Transverse colon (tissue), 4 donors: ENCODE measurements at regions not wholly inside any gene's neighbourhood (a gene's known extent, or its start where the extent isn't known, plus 50 kb on each side); places are given as distances from the start of the nearest gene placed in this dataset.

ENCODE experiments used
- DNase-seq: peaks from one replicate; pipeline ENCODE4 v3.0.0-alpha.2; 2019
- H3K27ac ChIP-seq, 4 donors: fragments of 200-600 bp; sonication (generic); 2 replicates each; pipeline ENCODE4 v1.5.1; 2016 to 2018; ENCODE audit warnings: inconsistent platforms in 4 of 4
- H3K27me3 ChIP-seq: fragments of 200-600 bp; sonication (generic); 2 replicates; pipeline ENCODE4 v1.5.1; 2017; ENCODE audit warnings: inconsistent platforms
- H3K36me3 ChIP-seq, 4 donors: fragments of 200-600 bp; sonication (generic); 2 replicates each; pipeline ENCODE4 v1.5.1; 2017 to 2019; ENCODE audit warnings: inconsistent platforms in 4 of 4
- H3K4me1 ChIP-seq, 4 donors: fragments of 200-600 bp; sonication (generic); 2 replicates each; pipeline ENCODE4 v1.5.1; 2017 to 2020; ENCODE audit warnings: inconsistent platforms in 4 of 4
- H3K4me3 ChIP-seq, 4 donors: fragments of 200-600 bp; sonication (generic); 1 replicate in 1 of 4; 2 replicates in 3 of 4; pipeline versions ENCODE4 v1.5.1 to v1.6.1; 2017 to 2019; ENCODE audit warnings: inconsistent platforms in 4 of 4
- H3K9me3 ChIP-seq, 2 donors: fragments of 200-600 bp; sonication (generic); 2 replicates each; pipeline ENCODE4 v1.5.1; 2017 to 2019; ENCODE audit warnings: inconsistent platforms in 2 of 2
- CTCF ChIP-seq, 5 experiments: fragments of 200-600 bp in 3 of 5; fragments of 450-650 bp in 2 of 5; sonication (generic) in 3 of 5; IDR thresholded peaks; 1 replicate in 2 of 5; 2 replicates in 3 of 5; pipeline ENCODE4 v1.5.1; 2016 to 2017; ENCODE audit warnings: antibody characterized with exemption in 5 of 5, inconsistent platforms in 3 of 5, mild to moderate bottlenecking in 2 of 5, moderate library complexity in 1 of 5
- EP300 ChIP-seq: sonication (generic); formaldehyde crosslinking; IDR thresholded peaks from one replicate; pipeline ENCODE4 v1.6.1; 2017; ENCODE audit warnings: antibody characterized with exemption, low read depth
- POLR2A ChIP-seq: fragments of 450-650 bp; IDR thresholded peaks from one replicate; pipeline ENCODE4 v1.6.1; 2016; ENCODE audit warnings: antibody characterized with exemption, mild to moderate bottlenecking, moderate library complexity
- POLR2AphosphoS5 ChIP-seq, 3 donors: sonication (generic); formaldehyde crosslinking; IDR thresholded peaks; one replicate each; pipeline ENCODE4 v1.6.1; 2016; ENCODE audit warnings: antibody characterized with exemption in 3 of 3
- whole genome bisulfite sequencing, 2 donors: methylation state at CpG; one replicate each; pipeline ENCODE4 v1.1.5; 2018; ENCODE audit warnings: low coverage in 1 of 2; 5-methylcytosine and 5-hydroxymethylcytosine counted together
- in situ Hi-C, 4 donors: fragments of 200-750 bp; cut with MboI; loops; one replicate each; pipeline versions ENCODE4 v1.15.0 to v1.15.1; 2017; ENCODE audit warnings: low sequenced_read_pairs in 3 of 4, low pct_ligation_motif_present in 1 of 4, low pct_unique_long_range_greater_than_20kb in 1 of 4
- intact Hi-C: fragments of 100-400 bp; cut with DNase I; formaldehyde crosslinking; loops from one replicate; pipeline ENCODE4 v1.15.1; 2023; ENCODE audit warnings: low total_unique reads

- no peaks in the 10 kb centered on the region for H3K27me3 ChIP-seq
- DNase-seq, result no peak
- in situ Hi-C loops (no loop called here), intact Hi-C loops (no loop called here)
- no peaks in the 10 kb centered on the region for H3K9me3 ChIP-seq
- no peaks in the 10 kb centered on the region for H3K36me3 ChIP-seq
- 54% methylated on average over 3 of the region's 3 CpGs; no CpG with 5 or more reads in 1 of the 2 donors for WGBS, 2 donors
- TF ChIP-seq POLR2A (no peak), EP300 (no peak), POLR2AphosphoS5 (IDR thresholded peaks at IDR 0.05) (no peak), CTCF (IDR thresholded peaks at IDR 0.05) (no peak)
- H3K4me1 ChIP-seq, result no peaks in the 10 kb centered on the region
- H3K27ac ChIP-seq, result no peak overlapping the region
- H3K4me3 ChIP-seq, result no peak overlapping the region
Measured at GRCh38 chr12:24649209-24649608, 299.7 kb downstream of the BCAT1 start.

GRCh38 chr12:24645254-24645653 is 303.6 kb downstream of the BCAT1 start:
- TF ChIP-seq EP300 (no peak), CTCF (IDR thresholded peaks at IDR 0.05) (no peak), POLR2A (no peak), POLR2AphosphoS5 (IDR thresholded peaks at IDR 0.05) (no peak)
- H3K4me3 ChIP-seq, result no peak overlapping the region
- intact Hi-C loops (no loop called here), in situ Hi-C loops (no loop called here)
- DNase-seq, result no peak
- no peak overlapping the region for H3K27ac ChIP-seq
- no peaks in the 10 kb centered on the region for H3K4me1 ChIP-seq
- H3K27me3 ChIP-seq, result no peaks in the 10 kb centered on the region
- H3K9me3 ChIP-seq, result no peaks in the 10 kb centered on the region
- H3K36me3 ChIP-seq, result no peaks in the 10 kb centered on the region
- 82 to 88% methylated on average over 1 of the region's 1 CpG for WGBS, 2 donors

- no peaks in the 10 kb centered on the region for H3K4me1 ChIP-seq
- no peak for TF ChIP-seq CTCF (IDR thresholded peaks at IDR 0.05)
- no peak for TF ChIP-seq POLR2AphosphoS5 (IDR thresholded peaks at IDR 0.05)
- TF ChIP-seq EP300, result no peak
- no peak for TF ChIP-seq POLR2A
- DNase-seq, result no peak
- 57 to 67% methylated on average over 4 of the region's 4 CpGs for WGBS, 2 donors
- H3K27ac ChIP-seq, result no peak overlapping the region
- H3K4me3 ChIP-seq, result no peak overlapping the region
- intact Hi-C loops (no loop called here), in situ Hi-C loops (no loop called here)
- H3K27me3 ChIP-seq, result no peaks in the 10 kb centered on the region
- H3K36me3 ChIP-seq, result no peaks in the 10 kb centered on the region
- no peaks in the 10 kb centered on the region for H3K9me3 ChIP-seq
Measured at GRCh38 chr12:24643120-24644119, 305.5 kb downstream of the BCAT1 start.

- 44 to 46% methylated on average over 1 of the region's 1 CpG for WGBS, 2 donors
- no peaks in the 10 kb centered on the region for H3K9me3 ChIP-seq
- intact Hi-C loops, result no loop called here
- no peak overlapping the region for H3K27ac ChIP-seq
- H3K36me3 ChIP-seq, result no peaks in the 10 kb centered on the region
- H3K4me1 ChIP-seq, result no peaks in the 10 kb centered on the region
- in situ Hi-C loops, result no loop called here
- H3K27me3 ChIP-seq, result no peaks in the 10 kb centered on the region
- no peak for DNase-seq
- H3K4me3 ChIP-seq, result no peak overlapping the region
- TF ChIP-seq EP300 (no peak), CTCF (IDR thresholded peaks at IDR 0.05) (no peak), POLR2A (no peak), POLR2AphosphoS5 (IDR thresholded peaks at IDR 0.05) (no peak)
Measured at GRCh38 chr12:24639641-24640040, 309.3 kb downstream of the BCAT1 start.
